ENCODE measurements at regions not wholly inside any gene's neighbourhood (a gene's known extent, or its start where the extent isn't known, plus 50 kb on each side); places are given as distances from the start of the nearest gene placed in this dataset.

DNA sequence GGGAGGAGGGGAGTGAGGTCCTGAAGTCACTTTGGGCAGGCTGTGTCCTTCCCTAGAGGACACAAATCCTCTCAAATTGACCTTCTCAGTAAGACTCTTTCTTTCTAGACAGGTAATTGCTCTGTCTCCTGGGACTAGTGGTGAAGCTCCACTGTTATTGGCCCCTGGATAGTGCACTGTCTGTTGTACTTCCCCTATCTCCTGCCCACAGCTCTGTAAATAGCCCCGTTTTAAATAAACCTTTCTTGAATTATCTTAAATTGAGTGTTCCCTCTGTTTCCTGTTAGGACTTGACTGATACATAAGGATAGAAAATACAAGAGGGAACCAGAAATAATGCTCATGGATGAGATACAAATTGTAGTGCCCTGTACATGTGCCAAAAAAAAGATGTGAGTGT lies 229.5 kb upstream of the USP24 start:
- Histone ChIP-seq H3K23me2 (ENCODE audit: insufficient read length, low read depth, low read length, poor library complexity, severe bottlenecking) (no peaks in the 10 kb centered on the region), H3K79me2 (ENCODE audit: insufficient read depth, low read length) (no peaks in the 10 kb centered on the region), H3K18ac (ENCODE audit: insufficient read length, low read depth, low read length) (no peak overlapping the region), H2BK12ac (ENCODE audit: insufficient read length, low read depth, low read length) (no peak overlapping the region), H3T11ph (ENCODE audit: low read length) (no peak overlapping the region), H3K9me3 (ENCODE audit: control insufficient read depth, low read depth, low read length) (no peaks in the 10 kb centered on the region), H3K27ac (ENCODE audit: insufficient read length, low read depth, low read length) (no peak overlapping the region), H2AK5ac (ENCODE audit: insufficient read length, low read length) (no peak overlapping the region), H3K4me1 (ENCODE audit: insufficient read depth, low read length) (no peaks in the 10 kb centered on the region), H4K91ac (ENCODE audit: insufficient read length, low read depth, low read length) (no peak overlapping the region), H3K4me2 (ENCODE audit: insufficient read depth, insufficient read length, low read length) (no peak overlapping the region), H2BK5ac (ENCODE audit: insufficient read length, low read length) (no peak overlapping the region), H2BK15ac (ENCODE audit: low read depth, low read length) (no peak overlapping the region), H3K27me3 (ENCODE audit: insufficient read depth, low read length) (no peaks in the 10 kb centered on the region), H3K4ac (ENCODE audit: low read depth, low read length) (no peak overlapping the region), H3K9ac (ENCODE audit: extremely low read depth, insufficient read length, low read length) (no peak overlapping the region), H2AFZ (ENCODE audit: low read length) (no peak overlapping the region), H4K5ac (ENCODE audit: insufficient read length, low read depth, low read length) (no peak overlapping the region), H2BK20ac (ENCODE audit: low read depth, low read length, poor library complexity, severe bottlenecking) (no peak overlapping the region), H3K79me1 (ENCODE audit: insufficient read depth, low read depth, low read length, poor library complexity, severe bottlenecking) (no peaks in the 10 kb centered on the region), H3K23ac (ENCODE audit: insufficient read length, low read depth, low read length) (no peak overlapping the region), H4K20me1 (ENCODE audit: control insufficient read depth, insufficient read depth, insufficient read length) (no peaks in the 10 kb centered on the region), H2BK120ac (ENCODE audit: low read depth, low read length, poor library complexity, severe bottlenecking) (no peak overlapping the region), H3K14ac (ENCODE audit: insufficient read depth, low read length) (no peak overlapping the region), H4K8ac (replicated peaks; ENCODE audit: insufficient read length, low read depth, low read length) (no peak overlapping the region), H3K56ac (ENCODE audit: insufficient read length, low read depth, low read length) (no peak overlapping the region)
- no CpG with 5 or more reads among the region's 1 CpG for WGBS (ENCODE audit: extremely low coverage, insufficient read length, low lambda C conversion rate)
- Mint-ChIP-seq H3K4me3 (no peak overlapping the region), H3K27me3 (ENCODE audit: low read depth) (no peaks in the 10 kb centered on the region), H3K4me1 (peaks cover 1 to 2% of the 10 kb centered on the region in 2 experiments; a peak in 2 of 4 replicates), H3K27ac (no peak overlapping the region), H3K36me3 (ENCODE audit: insufficient read depth in 1 of 3, low read depth in 3 of 3) (peaks cover 0 to 1% (median 0%) of the 10 kb centered on the region in 3 experiments; a peak in 1 of 7 replicates), H3K9me3 (peaks cover 0 to 3% of the 10 kb centered on the region in 2 experiments; a peak in 3 of 5 replicates)
- TF ChIP-seq, protein P1, sequence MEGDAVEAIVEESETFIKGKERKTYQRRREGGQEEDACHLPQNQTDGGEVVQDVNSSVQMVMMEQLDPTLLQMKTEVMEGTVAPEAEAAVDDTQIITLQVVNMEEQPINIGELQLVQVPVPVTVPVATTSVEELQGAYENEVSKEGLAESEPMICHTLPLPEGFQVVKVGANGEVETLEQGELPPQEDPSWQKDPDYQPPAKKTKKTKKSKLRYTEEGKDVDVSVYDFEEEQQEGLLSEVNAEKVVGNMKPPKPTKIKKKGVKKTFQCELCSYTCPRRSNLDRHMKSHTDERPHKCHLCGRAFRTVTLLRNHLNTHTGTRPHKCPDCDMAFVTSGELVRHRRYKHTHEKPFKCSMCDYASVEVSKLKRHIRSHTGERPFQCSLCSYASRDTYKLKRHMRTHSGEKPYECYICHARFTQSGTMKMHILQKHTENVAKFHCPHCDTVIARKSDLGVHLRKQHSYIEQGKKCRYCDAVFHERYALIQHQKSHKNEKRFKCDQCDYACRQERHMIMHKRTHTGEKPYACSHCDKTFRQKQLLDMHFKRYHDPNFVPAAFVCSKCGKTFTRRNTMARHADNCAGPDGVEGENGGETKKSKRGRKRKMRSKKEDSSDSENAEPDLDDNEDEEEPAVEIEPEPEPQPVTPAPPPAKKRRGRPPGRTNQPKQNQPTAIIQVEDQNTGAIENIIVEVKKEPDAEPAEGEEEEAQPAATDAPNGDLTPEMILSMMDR (conservative IDR thresholded peaks at IDR 0.05): no peak
- no peak for DNase-seq

Data from H9 (cell line).